Body of pancreas (tissue), 4 donors: ENCODE measurements at regions not wholly inside any gene's neighbourhood (a gene's known extent, or its start where the extent isn't known, plus 50 kb on each side); places are given as distances from the start of the nearest gene placed in this dataset.
"Not testable (repeated sequence)": the region's sequence is repeated elsewhere in the genome, so short reads cannot be mapped to it uniquely, and the experiment has no call there.

Source experiments
- ATAC-seq: fragments of 150-250 bp; one replicate; pipeline ENCODE4 v1.9.1; 2016
- DNase-seq, 4 donors: peaks; one replicate each; pipeline ENCODE4 v3.0.0-alpha.2; 2019
- H3K27ac ChIP-seq, 4 donors: fragments of 200-600 bp; sonication (generic); 1 replicate in 3 of 4; 2 replicates in 1 of 4; pipeline versions ENCODE4 v1.5.1 to v1.6.1; 2016 to 2019; ENCODE audit warnings: mild to moderate bottlenecking in 1 of 4, mixed read lengths in 1 of 4, moderate library complexity in 1 of 4
- H3K27me3 ChIP-seq, 2 donors: fragments of 200-600 bp; sonication (generic); one replicate each; pipeline ENCODE4 v1.6.0; 2016; ENCODE audit warnings: mild to moderate bottlenecking in 1 of 2
- H3K36me3 ChIP-seq, 2 donors: fragments of 200-600 bp; sonication (generic); replicated peaks in 1 of 2; 2 replicates each; pipeline ENCODE4 v1.5.1; 2016; ENCODE audit warnings: low read depth in 2 of 2; ENCODE audit not compliant: insufficient read depth in 1 of 2
- H3K4me1 ChIP-seq: fragments of 200-600 bp; sonication (generic); one replicate; pipeline ENCODE4 v1.6.0; 2016
- H3K4me3 ChIP-seq, 2 donors: fragments of 200-600 bp; sonication (generic); 1 replicate in 1 of 2; 2 replicates in 1 of 2; pipeline ENCODE4 v1.5.1; 2016 to 2019
- H3K9me3 ChIP-seq, 3 donors: fragments of 200-600 bp; sonication (generic); 1 replicate in 2 of 3; 2 replicates in 1 of 3; pipeline ENCODE4 v1.5.1; 2016
- POLR2A ChIP-seq, 3 donors: fragments of 450-650 bp; IDR thresholded peaks; one replicate each; pipeline ENCODE4 v1.6.1; 2016; ENCODE audit warnings: antibody characterized with exemption in 3 of 3, mild to moderate bottlenecking in 2 of 3
- WGBS, 2 donors: methylation state at CpG; one replicate each; pipeline ENCODE4 v1.1.5; 2017; 5-methylcytosine and 5-hydroxymethylcytosine counted together
- intact Hi-C: fragments of 100-400 bp; cut with DNase I; formaldehyde crosslinking; loops from one replicate; pipeline ENCODE4 v1.15.1; 2023
- TF ChIP-seq, protein P1 (sequence below), 7 experiments: fragments of 450-650 bp in 4 of 7; fragments of 200-600 bp in 3 of 7; sonication (generic) in 3 of 7; IDR thresholded peaks; one replicate each; pipeline ENCODE4 v1.5.1; 2016 to 2019; ENCODE audit warnings: antibody characterized with exemption in 7 of 7

DNA sequence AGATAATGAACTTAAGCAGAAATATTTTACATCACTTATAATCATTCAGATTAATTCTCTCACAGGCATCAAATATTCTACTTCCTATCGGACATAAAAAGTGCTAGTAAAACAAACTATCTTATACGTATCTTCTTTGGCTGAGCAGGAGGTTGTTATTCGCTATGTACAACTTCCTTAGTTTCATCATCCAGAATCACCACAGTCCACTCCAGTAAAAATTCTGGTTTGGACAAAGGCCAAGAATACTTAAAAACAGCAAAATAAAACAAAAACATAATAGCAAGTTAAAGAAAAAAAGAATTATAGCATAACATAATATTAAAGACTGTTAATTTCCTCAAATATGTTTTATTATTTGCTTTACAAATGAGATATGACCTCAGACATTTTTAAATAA, 1077.1 kb upstream of the CELF4 start:
- Histone ChIP-seq H3K9me3 (no peaks in the 10 kb centered on the region), H3K4me3 (no peak overlapping the region), H3K36me3 (no peaks in the 10 kb centered on the region), H3K27ac (no peak overlapping the region), H3K27me3 (no peaks in the 10 kb centered on the region), H3K4me1 (no peaks in the 10 kb centered on the region)
- no peak for DNase-seq
- intact Hi-C loops, result no loop called here
- TF ChIP-seq, protein P1, sequence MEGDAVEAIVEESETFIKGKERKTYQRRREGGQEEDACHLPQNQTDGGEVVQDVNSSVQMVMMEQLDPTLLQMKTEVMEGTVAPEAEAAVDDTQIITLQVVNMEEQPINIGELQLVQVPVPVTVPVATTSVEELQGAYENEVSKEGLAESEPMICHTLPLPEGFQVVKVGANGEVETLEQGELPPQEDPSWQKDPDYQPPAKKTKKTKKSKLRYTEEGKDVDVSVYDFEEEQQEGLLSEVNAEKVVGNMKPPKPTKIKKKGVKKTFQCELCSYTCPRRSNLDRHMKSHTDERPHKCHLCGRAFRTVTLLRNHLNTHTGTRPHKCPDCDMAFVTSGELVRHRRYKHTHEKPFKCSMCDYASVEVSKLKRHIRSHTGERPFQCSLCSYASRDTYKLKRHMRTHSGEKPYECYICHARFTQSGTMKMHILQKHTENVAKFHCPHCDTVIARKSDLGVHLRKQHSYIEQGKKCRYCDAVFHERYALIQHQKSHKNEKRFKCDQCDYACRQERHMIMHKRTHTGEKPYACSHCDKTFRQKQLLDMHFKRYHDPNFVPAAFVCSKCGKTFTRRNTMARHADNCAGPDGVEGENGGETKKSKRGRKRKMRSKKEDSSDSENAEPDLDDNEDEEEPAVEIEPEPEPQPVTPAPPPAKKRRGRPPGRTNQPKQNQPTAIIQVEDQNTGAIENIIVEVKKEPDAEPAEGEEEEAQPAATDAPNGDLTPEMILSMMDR (IDR thresholded peaks at IDR 0.05), result no peak
- no peak for TF ChIP-seq POLR2A (IDR thresholded peaks at IDR 0.05)
- 71 to 87% methylated on average over 3 of the region's 3 CpGs for WGBS, 2 donors
- ATAC-seq, result no peak

DNA sequence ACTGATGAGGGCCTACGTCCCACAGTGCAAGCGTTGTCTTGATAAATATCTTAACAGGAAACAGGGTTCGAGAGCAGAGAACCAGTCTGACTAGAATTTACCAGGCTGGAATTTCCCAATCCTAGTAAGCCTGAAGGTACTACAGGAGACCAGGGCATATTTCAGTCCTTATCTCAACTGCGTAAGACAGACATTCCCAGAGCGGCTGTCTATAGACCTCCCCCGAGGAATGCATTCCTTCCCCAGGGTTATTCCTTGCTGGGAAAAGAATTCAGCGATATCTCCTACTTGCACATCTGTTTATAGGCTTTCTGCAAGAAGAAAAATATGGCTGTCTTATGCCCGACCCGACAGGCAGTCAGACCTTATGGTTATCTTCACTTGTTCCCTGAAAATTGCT, 1074.1 kb upstream of the CELF4 start:
- H3K36me3 ChIP-seq, H3K27ac ChIP-seq, H3K4me1 ChIP-seq, DNase-seq, H3K27me3 ChIP-seq, intact Hi-C loops, H3K4me3 ChIP-seq, H3K9me3 ChIP-seq, ATAC-seq: not testable (repeated sequence)
- WGBS, 2 donors, result 65 to 76% methylated on average over 9 of the region's 9 CpGs

DNA sequence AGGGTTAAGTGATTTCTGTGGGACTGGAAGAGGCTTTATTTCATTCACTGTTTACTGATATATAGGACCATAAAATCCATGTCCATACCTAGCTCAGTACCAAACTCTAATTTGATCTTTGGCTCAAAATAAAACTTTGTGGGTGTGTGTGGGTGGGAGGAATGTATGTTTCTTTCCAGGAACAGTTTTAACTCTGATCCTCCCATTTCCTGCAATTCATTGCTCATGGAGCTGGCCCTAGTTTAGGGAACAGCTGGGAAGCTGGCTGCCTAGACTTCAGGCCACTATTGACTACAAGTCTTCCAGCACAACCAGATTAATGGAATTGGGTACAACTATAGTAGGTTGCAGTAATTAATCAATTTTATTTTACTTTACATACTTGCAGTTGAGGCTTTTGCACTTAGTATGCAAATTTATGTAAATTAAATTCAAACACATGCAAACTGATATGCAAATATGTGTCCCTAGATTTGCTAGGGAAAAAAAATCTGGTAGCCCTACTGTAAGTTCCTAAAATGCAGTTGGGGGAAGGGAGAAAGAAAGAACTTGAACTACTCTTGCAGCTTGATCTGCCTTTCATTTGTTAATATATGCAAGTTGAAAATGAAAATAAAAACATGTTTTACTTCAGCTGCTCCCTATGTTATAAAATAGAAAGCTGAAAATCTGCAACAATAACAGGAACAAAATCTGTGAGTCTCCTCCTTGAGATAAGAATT, 1070.3 kb upstream of the CELF4 start:
- Histone ChIP-seq H3K36me3 (no peaks in the 10 kb centered on the region), H3K4me1 (no peaks in the 10 kb centered on the region), H3K9me3 (no peaks in the 10 kb centered on the region), H3K4me3 (no peak overlapping the region), H3K27me3 (no peaks in the 10 kb centered on the region), H3K27ac (no peak overlapping the region)
- intact Hi-C loops, result no loop called here
- no peak for DNase-seq
- no peak for ATAC-seq
- TF ChIP-seq POLR2A (IDR thresholded peaks at IDR 0.05), result no peak
- TF ChIP-seq, protein P1 (IDR thresholded peaks at IDR 0.05), result no peak

DNA sequence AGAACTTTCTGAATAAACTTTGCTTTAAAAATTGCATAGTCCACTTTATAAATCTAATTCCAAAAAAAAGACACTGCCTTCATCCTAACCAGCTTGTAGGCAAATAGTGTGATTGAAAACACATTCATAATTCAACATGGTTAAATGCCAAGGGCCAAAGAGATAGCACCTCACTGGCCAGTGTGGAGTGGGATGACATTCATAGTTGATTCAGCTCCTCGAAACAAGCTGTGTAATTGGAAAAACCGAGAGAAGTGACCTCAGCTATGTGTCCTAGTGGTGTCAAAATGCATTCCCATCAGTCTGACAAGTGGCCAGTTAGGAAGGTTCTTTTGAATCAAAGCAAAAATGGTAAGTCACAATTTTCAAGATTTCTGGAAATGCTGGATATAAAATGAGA, 1068.5 kb upstream of the CELF4 start:
- Histone ChIP-seq H3K27ac (no peak overlapping the region), H3K36me3 (no peaks in the 10 kb centered on the region), H3K4me1 (no peaks in the 10 kb centered on the region), H3K27me3 (no peaks in the 10 kb centered on the region), H3K9me3 (no peaks in the 10 kb centered on the region), H3K4me3 (no peak overlapping the region)
- intact Hi-C loops, result no loop called here
- WGBS, 2 donors, result 23 to 33% methylated on average over 2 of the region's 2 CpGs
- DNase-seq (no peak), ATAC-seq (no peak)
- TF ChIP-seq, protein P1 (IDR thresholded peaks at IDR 0.05), result no peak
- no peak for TF ChIP-seq POLR2A (IDR thresholded peaks at IDR 0.05)

DNA sequence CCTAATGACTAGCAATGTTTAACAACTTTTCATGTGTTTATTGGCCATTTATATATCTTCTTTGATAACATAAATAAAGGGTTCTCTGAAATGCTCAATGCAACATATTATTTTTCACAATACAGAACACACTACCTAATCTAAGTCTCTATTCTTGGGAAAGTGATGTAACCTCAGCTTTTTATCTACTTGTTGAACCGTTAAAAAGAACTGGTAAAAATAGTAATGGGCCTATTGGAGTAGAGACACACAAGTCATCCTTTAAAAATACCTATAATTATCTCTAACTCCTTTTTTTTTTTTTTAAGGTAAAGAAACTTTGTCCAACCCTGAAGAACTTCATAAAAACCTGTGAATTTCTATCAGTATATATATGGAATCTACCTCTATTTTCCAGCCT, 1067.7 kb upstream of the CELF4 start:
- Histone ChIP-seq H3K27me3 (no peaks in the 10 kb centered on the region), H3K27ac (no peak overlapping the region), H3K4me1 (no peaks in the 10 kb centered on the region), H3K36me3 (no peaks in the 10 kb centered on the region), H3K9me3 (no peaks in the 10 kb centered on the region), H3K4me3 (no peak overlapping the region)
- intact Hi-C loops, result no loop called here
- DNase-seq (no peak), ATAC-seq (no peak)
- 44 to 55% methylated on average over 1 of the region's 1 CpG for WGBS, 2 donors
- no peak for TF ChIP-seq POLR2A (IDR thresholded peaks at IDR 0.05)
- TF ChIP-seq, protein P1 (IDR thresholded peaks at IDR 0.05), result no peak
